ENCODE measurements at regions not wholly inside any gene's neighbourhood (a gene's known extent, or its start where the extent isn't known, plus 50 kb on each side); places are given as distances from the start of the nearest gene placed in this dataset.

GRCh38 chr5:8332666-8333445 is 463.9 kb downstream of the MTRR start:
- TF ChIP-seq CTCF (IDR thresholded peaks at IDR 0.05; ENCODE audit: extremely low read depth in 1 of 2, insufficient read depth in 1 of 2, low read depth in 1 of 2, low read length in 2 of 2) (no peak), POLR2AphosphoS5 (IDR thresholded peaks at IDR 0.05; ENCODE audit: insufficient read depth, low read depth, low read length) (no peak), EZH2 (IDR thresholded peaks at IDR 0.05; ENCODE audit: borderline replicate concordance, low read depth, low read length, severe bottlenecking) (no peak), POLR2A (IDR thresholded peaks at IDR 0.05; ENCODE audit: low read depth, low read length) (no peak), GATA2 (IDR thresholded peaks at IDR 0.05; ENCODE audit: insufficient read depth, insufficient read length, low read depth, low read length) (no peak), FOS (IDR thresholded peaks at IDR 0.05; ENCODE audit: borderline replicate concordance, insufficient read depth, low read length) (no peak)
- TF ChIP-seq, protein P1, sequence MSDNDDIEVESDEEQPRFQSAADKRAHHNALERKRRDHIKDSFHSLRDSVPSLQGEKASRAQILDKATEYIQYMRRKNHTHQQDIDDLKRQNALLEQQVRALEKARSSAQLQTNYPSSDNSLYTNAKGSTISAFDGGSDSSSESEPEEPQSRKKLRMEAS (IDR thresholded peaks at IDR 0.05; ENCODE audit: insufficient read depth, insufficient read length): no peak

All from endothelial cell of umbilical vein (primary cell).